Activated T-cell treated with anti-CD3 and anti-CD28 coated beads, Interleukin-2, amount 50 U/mL, for 4 hours (primary cell): ENCODE measurements at regions not wholly inside any gene's neighbourhood (a gene's known extent, or its start where the extent isn't known, plus 50 kb on each side); places are given as distances from the start of the nearest gene placed in this dataset.
A peak's percentile ranks its signal among the peaks of the same experiment; 100 is the strongest.

ENCODE experiments used
- ATAC-seq, 2 donors: fragments of 200-7000 bp; cut with Tn5 transposase; one replicate each; pipeline ENCODE4 v1.10.0; 2021
- DNase-seq: peaks from one replicate; pipeline ENCODE4 v3.0.0-alpha.2; 2020
- H3K27me3 Mint-ChIP-seq: one replicate; pipeline ENCODE4 v1.8.0; 2021; ENCODE audit warnings: low read depth, mixed read lengths
- H3K36me3 Mint-ChIP-seq: one replicate; pipeline ENCODE4 v1.8.0; 2022; ENCODE audit warnings: mixed read lengths; ENCODE audit not compliant: insufficient read depth
- H3K4me1 Mint-ChIP-seq: one replicate; pipeline ENCODE4 v1.8.0; 2021; ENCODE audit warnings: low read depth, mixed read lengths
- H3K4me3 Mint-ChIP-seq: one replicate; pipeline ENCODE4 v1.8.0; 2021; ENCODE audit warnings: mild to moderate bottlenecking, moderate library complexity, mixed read lengths
- H3K9me3 Mint-ChIP-seq: one replicate; pipeline ENCODE4 v1.8.0; 2021; ENCODE audit warnings: mixed read lengths

GRCh38 chr1:229192031-229192430, 78.9 kb upstream of the RAB4A start:
- Mint-ChIP-seq H3K36me3 (no peaks in the 10 kb centered on the region), H3K4me1 (peaks cover 19% of the 10 kb centered on the region), H3K9me3 (no peaks in the 10 kb centered on the region), H3K4me3 (no peak overlapping the region), H3K27me3 (no peaks in the 10 kb centered on the region)
- DNase-seq = no peak
- ATAC-seq = peak; percentile 83 to 84

GRCh38 chr1:229192853-229193252, 78.1 kb upstream of the RAB4A start:
- Mint-ChIP-seq H3K4me1 (peaks cover 19% of the 10 kb centered on the region), H3K4me3 (no peak overlapping the region), H3K9me3 (no peaks in the 10 kb centered on the region), H3K27me3 (no peaks in the 10 kb centered on the region), H3K36me3 (no peaks in the 10 kb centered on the region)
- ATAC-seq (no peak), DNase-seq (no peak)

DNA sequence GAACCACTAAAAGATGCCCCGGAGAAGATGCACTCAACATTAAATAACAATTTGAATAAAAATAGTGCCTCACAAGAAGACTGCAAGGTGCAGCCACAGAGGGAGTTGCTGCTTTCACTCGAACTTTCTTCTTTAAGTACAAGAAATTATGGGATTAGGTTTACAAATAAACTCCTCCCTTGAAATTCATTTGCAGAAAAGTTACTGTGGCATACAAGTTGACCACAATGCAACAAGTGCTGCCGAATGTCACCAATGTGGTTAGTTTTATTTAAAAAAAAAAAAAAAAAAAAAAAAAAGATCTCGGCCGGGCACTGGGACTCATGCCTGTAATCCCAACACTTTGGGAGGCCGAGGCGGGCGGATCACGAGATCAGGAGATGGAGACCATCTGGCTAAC, 76.8 kb upstream of the RAB4A start:
- H3K9me3 Mint-ChIP-seq = no peaks in the 10 kb centered on the region
- peaks cover 22% of the 10 kb centered on the region for H3K4me1 Mint-ChIP-seq
- no peaks in the 10 kb centered on the region for H3K27me3 Mint-ChIP-seq
- DNase-seq = no peak
- no peak for ATAC-seq
- H3K36me3 Mint-ChIP-seq = no peaks in the 10 kb centered on the region
- no peak overlapping the region for H3K4me3 Mint-ChIP-seq

- ATAC-seq = no peak
- no peak for DNase-seq
- Mint-ChIP-seq H3K9me3 (no peaks in the 10 kb centered on the region), H3K27me3 (no peaks in the 10 kb centered on the region), H3K36me3 (no peaks in the 10 kb centered on the region), H3K4me1 (peaks cover 32% of the 10 kb centered on the region), H3K4me3 (no peak overlapping the region)
Measured at GRCh38 chr1:229195246-229195645, 75.7 kb upstream of the RAB4A start.

DNA sequence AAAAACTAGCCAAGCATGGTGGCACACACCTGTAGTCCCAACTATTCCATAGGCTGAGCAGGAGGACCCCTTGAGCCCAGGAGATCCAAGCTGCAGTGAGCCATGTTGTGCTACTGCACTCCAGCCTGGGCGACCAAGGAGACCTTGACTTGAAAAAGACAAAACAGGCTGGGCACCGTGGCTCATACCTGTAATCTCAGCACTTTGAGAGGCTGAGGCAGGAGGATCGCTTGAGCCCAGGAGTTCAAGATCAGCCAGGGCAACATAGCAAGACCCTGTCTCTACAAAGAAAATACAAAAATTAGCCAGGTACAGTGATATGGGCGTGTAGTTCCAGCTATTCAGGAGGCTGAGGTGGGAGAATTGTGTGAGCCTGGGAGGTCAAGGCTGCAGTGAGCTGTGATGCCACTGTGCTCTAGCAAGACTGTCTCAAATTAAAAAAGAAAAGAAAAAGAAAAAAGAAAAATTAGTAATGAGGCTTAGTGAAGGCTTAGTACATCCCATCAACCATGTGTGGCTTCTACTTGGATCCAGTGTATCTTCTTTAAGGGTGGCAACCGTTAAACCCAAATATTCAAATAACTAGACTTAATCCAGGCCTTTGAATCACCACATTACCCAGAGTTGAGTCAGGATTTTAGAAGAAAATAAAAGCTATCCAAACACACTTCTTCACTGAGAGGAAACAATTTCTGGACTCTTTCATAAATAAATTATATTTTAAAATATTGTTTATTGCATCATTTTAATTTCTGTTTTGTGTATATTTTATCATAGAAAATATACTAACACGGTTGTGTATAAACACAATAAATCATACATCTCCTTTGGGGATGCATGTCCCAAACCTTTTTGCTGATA, 74.3 kb upstream of the RAB4A start:
- Mint-ChIP-seq H3K36me3 (no peaks in the 10 kb centered on the region), H3K4me1 (peaks cover 34% of the 10 kb centered on the region), H3K27me3 (no peaks in the 10 kb centered on the region), H3K9me3 (no peaks in the 10 kb centered on the region), H3K4me3 (no peak overlapping the region)
- ATAC-seq (no peak), DNase-seq (no peak)

- no peaks in the 10 kb centered on the region for H3K27me3 Mint-ChIP-seq
- no peaks in the 10 kb centered on the region for H3K9me3 Mint-ChIP-seq
- H3K36me3 Mint-ChIP-seq = no peaks in the 10 kb centered on the region
- H3K4me1 Mint-ChIP-seq = peaks cover 30% of the 10 kb centered on the region
- no peak for ATAC-seq
- DNase-seq = no peak
- H3K4me3 Mint-ChIP-seq = no peak overlapping the region
Measured at GRCh38 chr1:229197265-229197585, 73.7 kb upstream of the RAB4A start.

- no peak for ATAC-seq
- Mint-ChIP-seq H3K4me1 (peaks cover 21% of the 10 kb centered on the region), H3K36me3 (no peaks in the 10 kb centered on the region), H3K9me3 (no peaks in the 10 kb centered on the region), H3K27me3 (no peaks in the 10 kb centered on the region), H3K4me3 (peak overlapping the region; percentile 54)
- DNase-seq = no peak
Measured at GRCh38 chr1:229199261-229200243, 71.4 kb upstream of the RAB4A start.

GRCh38 chr1:229203030-229203751, 67.7 kb upstream of the RAB4A start:
- Mint-ChIP-seq H3K4me3 (no peak overlapping the region), H3K9me3 (no peaks in the 10 kb centered on the region), H3K36me3 (no peaks in the 10 kb centered on the region), H3K27me3 (no peaks in the 10 kb centered on the region), H3K4me1 (peaks cover 28% of the 10 kb centered on the region)
- ATAC-seq (no peak), DNase-seq (no peak)

- DNase-seq (no peak), ATAC-seq (no peak)
- no peak overlapping the region for H3K4me3 Mint-ChIP-seq
- H3K4me1 Mint-ChIP-seq = peaks cover 25% of the 10 kb centered on the region
- H3K27me3 Mint-ChIP-seq = no peaks in the 10 kb centered on the region
- H3K36me3 Mint-ChIP-seq = no peaks in the 10 kb centered on the region
- no peaks in the 10 kb centered on the region for H3K9me3 Mint-ChIP-seq
Measured at GRCh38 chr1:229203991-229204632, 66.8 kb upstream of the RAB4A start.

DNA sequence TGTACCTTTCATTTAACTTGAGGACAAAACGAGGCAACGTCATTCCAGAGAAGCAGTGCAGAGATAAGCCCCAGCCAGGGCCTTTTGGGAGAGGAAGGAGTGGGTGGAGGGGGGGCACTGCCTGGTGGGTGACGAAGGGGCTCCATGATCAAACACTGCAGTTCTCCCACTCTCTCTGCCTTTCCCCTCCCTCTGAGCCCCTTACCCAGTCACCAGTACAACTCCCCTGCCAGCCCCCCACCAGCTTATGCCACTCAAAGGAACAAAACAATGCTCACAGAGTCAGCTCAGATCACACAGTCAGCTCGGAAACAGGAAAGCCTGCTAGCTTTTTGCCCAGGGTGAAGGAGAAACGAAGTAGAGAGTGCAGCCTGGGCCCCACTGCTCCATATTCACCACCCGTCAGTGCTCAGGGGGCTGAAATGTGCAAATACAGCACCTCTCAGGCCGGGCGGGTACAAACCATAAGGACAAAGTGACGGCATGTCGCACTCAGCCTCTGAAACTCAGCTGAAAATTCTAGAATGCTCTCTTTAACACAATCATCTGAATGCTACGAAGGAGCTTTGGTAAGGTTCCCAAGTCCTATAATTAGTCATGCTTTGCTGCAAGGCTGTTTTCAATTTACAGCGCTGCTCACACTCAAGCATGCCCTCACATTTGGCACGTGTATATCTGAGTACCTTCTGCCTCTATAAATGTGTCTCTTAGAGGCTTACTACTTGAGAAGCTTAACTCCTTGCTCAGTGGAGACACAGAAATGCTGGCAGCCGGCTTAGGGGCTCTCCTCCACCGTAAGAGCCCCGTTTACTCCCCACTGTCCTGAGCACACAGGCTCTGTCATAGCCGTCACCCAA, 65.8 kb upstream of the RAB4A start:
- H3K4me3 Mint-ChIP-seq = no peak overlapping the region
- H3K4me1 Mint-ChIP-seq = peaks cover 16% of the 10 kb centered on the region
- H3K9me3 Mint-ChIP-seq = no peaks in the 10 kb centered on the region
- H3K27me3 Mint-ChIP-seq = no peaks in the 10 kb centered on the region
- DNase-seq (peak; percentile 10), ATAC-seq (peak; percentile 54 to 61)
- H3K36me3 Mint-ChIP-seq = no peaks in the 10 kb centered on the region

GRCh38 chr1:229205854-229206253, 65.1 kb upstream of the RAB4A start:
- Mint-ChIP-seq H3K9me3 (no peaks in the 10 kb centered on the region), H3K27me3 (no peaks in the 10 kb centered on the region), H3K4me3 (no peak overlapping the region), H3K4me1 (peaks cover 11% of the 10 kb centered on the region), H3K36me3 (no peaks in the 10 kb centered on the region)
- ATAC-seq (no peak), DNase-seq (no peak)

DNA sequence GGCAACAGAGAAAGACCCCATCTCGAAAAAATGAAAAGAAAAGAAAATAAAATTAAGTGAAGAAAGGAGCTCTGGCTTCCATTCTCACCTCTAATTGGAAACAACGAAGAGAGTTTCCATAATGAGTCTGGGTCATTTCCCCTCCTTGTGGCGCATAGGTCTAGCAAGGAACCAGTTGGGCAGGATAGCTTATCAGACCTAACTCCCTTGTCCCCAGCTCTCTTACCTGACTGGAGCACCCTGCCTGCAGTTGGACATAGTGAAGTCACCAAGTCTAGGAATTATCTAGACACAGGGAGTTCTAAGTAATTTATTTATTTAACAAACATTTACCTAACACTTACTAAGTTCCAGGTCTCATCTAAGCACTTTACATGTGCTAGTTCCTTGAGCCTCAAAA, 63.0 kb upstream of the RAB4A start:
- Mint-ChIP-seq H3K36me3 (no peaks in the 10 kb centered on the region), H3K9me3 (no peaks in the 10 kb centered on the region), H3K4me1 (peaks cover 8% of the 10 kb centered on the region), H3K4me3 (no peak overlapping the region), H3K27me3 (no peaks in the 10 kb centered on the region)
- no peak for ATAC-seq
- no peak for DNase-seq

- no peaks in the 10 kb centered on the region for H3K9me3 Mint-ChIP-seq
- no peak for DNase-seq
- no peaks in the 10 kb centered on the region for H3K36me3 Mint-ChIP-seq
- ATAC-seq = no peak
- no peak overlapping the region for H3K4me3 Mint-ChIP-seq
- H3K27me3 Mint-ChIP-seq = peaks cover 3% of the 10 kb centered on the region
- peaks cover 8% of the 10 kb centered on the region for H3K4me1 Mint-ChIP-seq
Measured at GRCh38 chr1:229208481-229208880, 62.4 kb upstream of the RAB4A start.
